ENCODE measurements at regions not wholly inside any gene's neighbourhood (a gene's known extent, or its start where the extent isn't known, plus 50 kb on each side); places are given as distances from the start of the nearest gene placed in this dataset.

DNA sequence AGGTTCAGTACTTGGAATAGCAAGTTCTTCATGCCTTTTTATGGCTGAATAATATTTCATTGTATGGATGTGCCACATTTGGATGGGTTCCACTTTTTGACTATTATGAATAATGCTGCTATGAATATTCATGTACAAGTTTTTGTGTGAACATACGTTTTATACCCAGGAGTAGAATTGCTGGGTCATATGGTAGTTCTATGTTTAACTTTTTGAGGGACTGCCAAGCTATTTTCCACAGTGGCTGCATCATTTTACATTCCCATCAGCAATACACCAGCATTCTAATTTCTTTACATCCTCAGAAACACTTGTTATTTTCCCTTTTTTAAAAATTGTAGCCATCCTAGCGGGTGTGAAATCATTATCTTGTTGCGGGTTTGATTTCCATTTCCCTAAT lies 76.0 kb upstream of the PRR20G start:
- intact Hi-C loops (cut with DNase I), result no loop called here
- H3K4me3 ChIP-seq, result no peak overlapping the region
- H3K36me3 ChIP-seq, result no peaks in the 10 kb centered on the region
- TF ChIP-seq, protein P1, sequence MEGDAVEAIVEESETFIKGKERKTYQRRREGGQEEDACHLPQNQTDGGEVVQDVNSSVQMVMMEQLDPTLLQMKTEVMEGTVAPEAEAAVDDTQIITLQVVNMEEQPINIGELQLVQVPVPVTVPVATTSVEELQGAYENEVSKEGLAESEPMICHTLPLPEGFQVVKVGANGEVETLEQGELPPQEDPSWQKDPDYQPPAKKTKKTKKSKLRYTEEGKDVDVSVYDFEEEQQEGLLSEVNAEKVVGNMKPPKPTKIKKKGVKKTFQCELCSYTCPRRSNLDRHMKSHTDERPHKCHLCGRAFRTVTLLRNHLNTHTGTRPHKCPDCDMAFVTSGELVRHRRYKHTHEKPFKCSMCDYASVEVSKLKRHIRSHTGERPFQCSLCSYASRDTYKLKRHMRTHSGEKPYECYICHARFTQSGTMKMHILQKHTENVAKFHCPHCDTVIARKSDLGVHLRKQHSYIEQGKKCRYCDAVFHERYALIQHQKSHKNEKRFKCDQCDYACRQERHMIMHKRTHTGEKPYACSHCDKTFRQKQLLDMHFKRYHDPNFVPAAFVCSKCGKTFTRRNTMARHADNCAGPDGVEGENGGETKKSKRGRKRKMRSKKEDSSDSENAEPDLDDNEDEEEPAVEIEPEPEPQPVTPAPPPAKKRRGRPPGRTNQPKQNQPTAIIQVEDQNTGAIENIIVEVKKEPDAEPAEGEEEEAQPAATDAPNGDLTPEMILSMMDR (IDR thresholded peaks at IDR 0.05), result no peak
- ATAC-seq, result no peak
- no peaks in the 10 kb centered on the region for H3K4me1 ChIP-seq
- no peak overlapping the region for H3K27ac ChIP-seq
- H3K27me3 ChIP-seq, result no peaks in the 10 kb centered on the region
- no peaks in the 10 kb centered on the region for H3K9me3 ChIP-seq
- no peak for DNase-seq

DNA sequence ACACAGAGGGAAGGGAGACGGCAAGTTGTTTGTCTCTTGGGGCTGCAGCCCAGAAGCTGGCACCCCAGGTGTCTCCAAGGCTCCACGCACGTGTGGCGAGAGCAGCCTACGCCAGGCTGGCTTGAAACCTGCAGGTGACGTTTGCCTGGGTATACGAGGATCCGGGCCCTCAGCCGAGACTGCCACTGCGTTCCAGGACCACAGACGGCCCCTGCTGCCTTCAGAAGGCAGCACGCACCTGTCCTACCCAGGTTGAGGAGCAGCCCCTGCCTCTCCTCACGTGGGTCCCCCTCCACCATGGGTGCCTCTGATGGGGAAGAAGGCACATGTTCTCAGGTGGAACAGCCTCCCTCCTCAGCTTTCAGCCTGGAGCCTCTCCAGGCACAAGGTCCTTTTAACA lies 75.3 kb upstream of the PRR20G start:
- Histone ChIP-seq H3K9me3 (no peaks in the 10 kb centered on the region), H3K4me1 (no peaks in the 10 kb centered on the region), H3K36me3 (no peaks in the 10 kb centered on the region), H3K4me3 (no peak overlapping the region), H3K27me3 (no peaks in the 10 kb centered on the region), H3K27ac (no peak overlapping the region)
- TF ChIP-seq, protein P1 (IDR thresholded peaks at IDR 0.05), result no peak
- no peak for ATAC-seq
- intact Hi-C loops (cut with DNase I), result no loop called here
- DNase-seq, result peak; percentile 48

DNA sequence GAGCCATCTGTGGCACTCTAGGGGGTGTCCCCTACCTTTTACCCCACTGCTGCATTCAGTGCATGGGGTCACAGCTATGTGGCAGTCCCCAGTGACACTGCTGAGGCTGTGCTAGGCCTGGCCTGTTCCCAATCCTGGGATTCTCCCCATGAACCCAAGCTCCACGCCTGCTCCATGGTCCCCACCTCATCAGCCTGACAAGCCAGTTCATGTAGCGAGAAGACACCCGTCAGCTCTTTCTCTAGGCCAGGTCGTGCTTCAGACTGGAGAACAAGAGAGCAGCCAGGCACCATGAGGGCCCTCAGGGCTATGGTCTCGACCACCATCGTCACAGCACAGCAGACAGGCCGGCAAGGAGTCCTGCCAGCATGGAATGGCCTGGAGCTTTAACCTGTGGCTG lies 72.8 kb upstream of the PRR20G start:
- no peaks in the 10 kb centered on the region for H3K4me1 ChIP-seq
- TF ChIP-seq, protein P1 (IDR thresholded peaks at IDR 0.05), result no peak
- peak; percentile 41 for DNase-seq
- no peaks in the 10 kb centered on the region for H3K27me3 ChIP-seq
- no peak overlapping the region for H3K27ac ChIP-seq
- no peak overlapping the region for H3K4me3 ChIP-seq
- intact Hi-C loops (cut with DNase I), result no loop called here
- ATAC-seq, result no peak
- H3K9me3 ChIP-seq, result no peaks in the 10 kb centered on the region
- H3K36me3 ChIP-seq, result no peaks in the 10 kb centered on the region

DNA sequence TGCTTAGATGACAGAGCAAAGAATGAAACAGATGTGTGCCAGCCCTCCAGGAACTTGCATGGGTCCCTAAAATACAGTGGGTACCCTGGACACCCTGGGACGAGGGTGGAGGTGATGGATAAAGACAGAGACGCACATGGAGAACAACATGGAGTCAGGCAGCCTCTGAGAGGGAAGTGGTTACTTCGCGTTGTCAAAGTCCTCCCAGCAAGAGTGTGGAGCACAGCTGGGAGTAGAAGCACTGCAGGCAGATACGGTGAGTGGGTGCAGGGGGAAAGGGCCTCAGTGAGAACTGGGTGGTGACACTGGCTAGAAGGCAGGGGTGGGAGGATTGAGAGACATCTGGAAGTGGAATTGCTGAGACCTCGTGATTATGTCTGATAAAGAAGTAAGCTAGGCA lies 70.8 kb upstream of the PRR20G start:
- TF ChIP-seq, protein P1 (IDR thresholded peaks at IDR 0.05), result no peak
- Histone ChIP-seq H3K36me3 (no peaks in the 10 kb centered on the region), H3K27me3 (no peaks in the 10 kb centered on the region), H3K27ac (no peak overlapping the region), H3K9me3 (no peaks in the 10 kb centered on the region), H3K4me1 (no peaks in the 10 kb centered on the region), H3K4me3 (no peak overlapping the region)
- intact Hi-C loops (cut with DNase I), result no loop called here
- DNase-seq (peak; percentile 18), ATAC-seq (no peak)

DNA sequence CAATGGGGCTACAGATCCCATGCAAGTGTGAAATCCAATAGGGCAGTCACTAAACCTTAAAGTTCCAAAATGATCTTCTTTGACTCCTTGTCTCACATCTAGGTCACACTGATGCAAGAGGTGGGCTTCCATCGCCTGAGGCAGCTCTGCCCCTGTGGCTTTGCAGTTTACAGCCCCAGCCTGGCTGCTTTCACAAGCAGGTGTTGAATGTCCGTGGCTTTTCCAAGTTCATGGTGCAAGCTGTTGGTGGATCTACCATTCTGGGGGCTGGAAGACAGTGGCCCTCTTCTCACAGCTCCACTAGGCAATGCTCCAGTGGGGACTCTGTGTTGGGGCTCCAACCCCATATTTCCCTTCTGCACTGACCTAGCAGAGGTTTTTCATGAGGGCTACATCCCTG lies 68.5 kb upstream of the PRR20G start:
- TF ChIP-seq, protein P1 (IDR thresholded peaks at IDR 0.05), result no peak
- Histone ChIP-seq H3K27ac (no peak overlapping the region), H3K4me1 (no peaks in the 10 kb centered on the region), H3K36me3 (no peaks in the 10 kb centered on the region), H3K4me3 (no peak overlapping the region), H3K9me3 (no peaks in the 10 kb centered on the region), H3K27me3 (no peaks in the 10 kb centered on the region)
- intact Hi-C loops (cut with DNase I), result no loop called here
- DNase-seq (no peak), ATAC-seq (no peak)

DNA sequence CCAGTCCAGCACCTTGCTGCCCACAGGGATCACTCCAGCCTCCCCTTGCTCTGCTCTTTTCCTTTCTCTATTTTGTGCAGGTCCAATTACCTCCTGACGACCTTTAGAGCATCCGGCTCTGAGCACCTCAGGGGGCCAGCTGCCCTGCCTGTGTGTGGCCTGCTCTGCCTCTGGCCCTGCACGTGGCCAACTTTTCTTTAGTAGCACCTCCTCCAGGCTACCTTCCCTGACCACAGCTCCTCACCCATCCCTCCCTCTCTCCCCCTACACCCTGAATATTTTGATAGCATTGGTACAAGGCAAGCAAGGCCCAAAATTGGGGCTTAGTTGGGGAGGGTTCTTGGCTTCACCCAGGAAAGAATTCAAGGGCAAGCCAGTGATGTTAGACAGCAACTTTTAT lies 66.9 kb upstream of the PRR20G start:
- intact Hi-C loops (cut with DNase I), result no loop called here
- TF ChIP-seq, protein P1 (IDR thresholded peaks at IDR 0.05), result no peak
- H3K9me3 ChIP-seq, result no peaks in the 10 kb centered on the region
- H3K36me3 ChIP-seq, result no peaks in the 10 kb centered on the region
- H3K27ac ChIP-seq, result no peak overlapping the region
- no peak for ATAC-seq
- DNase-seq, result no peak
- no peak overlapping the region for H3K4me3 ChIP-seq
- H3K4me1 ChIP-seq, result no peaks in the 10 kb centered on the region
- H3K27me3 ChIP-seq, result no peaks in the 10 kb centered on the region

All from upper lobe of right lung (tissue), 1 donor.